NCI-H2196 (cell line): ENCODE measurements at regions not wholly inside any gene's neighbourhood (a gene's known extent, or its start where the extent isn't known, plus 50 kb on each side); places are given as distances from the start of the nearest gene placed in this dataset.

Experiments
- DNase-seq: peaks from one replicate; lab custom pipeline; 2025; ENCODE audit not compliant: unreplicated experiment; lab: John Stamatoyannopoulos, UW

DNA sequence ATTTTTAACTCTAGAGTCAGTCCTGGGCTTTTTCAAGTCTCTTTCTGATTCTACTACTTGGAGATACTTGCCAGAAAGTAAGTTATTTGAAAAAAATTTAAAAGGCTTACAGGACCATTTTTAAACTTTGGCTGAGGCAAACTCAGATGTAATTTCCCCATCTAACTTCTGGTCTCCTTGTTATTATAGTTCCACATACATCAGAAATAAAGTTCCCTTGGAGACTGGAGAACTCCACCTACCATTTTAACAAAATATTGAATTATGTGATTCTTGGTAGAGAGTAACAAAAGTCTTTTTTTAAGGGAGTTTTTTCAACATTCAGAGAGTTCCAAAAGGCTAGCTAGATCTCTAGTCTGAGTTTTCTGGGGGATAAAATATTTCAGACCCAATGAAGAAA, 56.3 kb upstream of the SNX2 start:
- no peak for DNase-seq

DNA sequence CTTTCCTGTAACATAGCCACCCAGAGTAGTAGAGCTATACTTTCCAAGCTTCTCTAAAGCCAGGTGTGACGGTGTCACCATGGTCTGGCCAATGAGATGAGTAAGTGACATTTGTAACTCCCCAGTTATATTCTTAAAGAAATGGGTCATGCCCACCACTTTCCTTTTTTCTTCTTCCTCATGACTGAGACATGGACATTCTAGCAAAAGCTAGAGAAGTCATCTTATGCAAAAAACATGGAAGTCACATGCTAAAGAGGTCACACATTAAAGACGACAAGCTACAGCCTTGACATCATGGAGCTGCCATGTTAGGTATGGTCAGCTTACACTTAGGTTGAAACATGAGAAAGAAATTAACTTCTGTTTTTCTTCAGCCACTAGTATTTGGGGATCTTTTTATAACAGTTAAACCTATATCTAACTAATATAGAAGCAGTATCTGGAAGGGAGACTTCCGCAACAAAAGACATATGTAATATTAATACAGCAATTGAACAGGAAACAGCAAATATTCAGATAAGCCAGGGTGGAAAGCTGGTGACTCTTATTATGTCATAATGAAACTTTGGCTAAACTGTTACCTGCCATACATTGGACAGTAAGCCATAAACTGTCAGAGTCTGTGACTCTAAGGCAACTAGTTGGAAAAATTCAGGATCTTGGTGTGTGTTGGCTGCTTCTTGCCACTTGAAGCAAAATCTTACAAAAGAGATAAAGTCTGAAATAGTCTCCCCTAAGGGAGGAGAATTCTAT, 54.7 kb upstream of the SNX2 start:
- no peak for DNase-seq

DNA sequence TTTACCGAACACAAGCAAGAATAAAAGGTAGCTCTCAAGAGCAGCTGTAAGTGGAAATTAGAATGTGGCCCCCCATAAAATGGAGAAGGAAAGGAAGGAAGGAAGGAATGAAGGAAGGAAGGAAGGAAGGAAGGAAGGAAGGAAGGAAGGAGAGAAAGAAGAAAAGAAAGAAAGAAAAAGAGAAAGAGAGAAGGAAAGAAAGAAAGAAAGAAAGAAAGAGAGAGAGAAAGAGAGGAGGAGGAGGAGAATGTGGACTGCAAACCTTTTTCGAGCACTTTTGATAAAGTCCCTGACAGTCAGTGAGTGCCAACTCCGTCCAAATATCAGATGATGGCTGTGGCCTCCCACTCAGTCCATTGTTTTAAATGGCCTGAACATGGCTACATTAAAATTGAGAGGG, 53.8 kb upstream of the SNX2 start:
- no peak for DNase-seq

DNA sequence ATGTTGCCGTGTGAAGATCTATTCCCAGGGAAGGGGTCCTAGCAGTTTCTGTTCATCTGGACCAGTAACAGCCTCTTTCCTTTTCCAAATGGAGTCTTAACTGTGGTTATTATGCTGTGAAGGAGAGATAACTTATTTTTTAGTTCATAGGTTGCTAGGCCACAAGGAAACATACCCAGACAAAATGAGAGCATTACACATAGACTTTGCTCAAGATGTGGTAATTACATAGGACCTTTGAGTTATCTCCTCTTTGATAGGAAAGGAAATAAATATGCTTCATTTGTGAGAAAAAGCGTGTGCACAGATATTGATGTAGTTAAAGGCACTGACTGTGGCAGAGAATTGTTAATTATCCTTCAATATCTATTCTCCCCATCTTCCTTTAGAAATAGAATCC, 52.5 kb upstream of the SNX2 start:
- no peak for DNase-seq

DNA sequence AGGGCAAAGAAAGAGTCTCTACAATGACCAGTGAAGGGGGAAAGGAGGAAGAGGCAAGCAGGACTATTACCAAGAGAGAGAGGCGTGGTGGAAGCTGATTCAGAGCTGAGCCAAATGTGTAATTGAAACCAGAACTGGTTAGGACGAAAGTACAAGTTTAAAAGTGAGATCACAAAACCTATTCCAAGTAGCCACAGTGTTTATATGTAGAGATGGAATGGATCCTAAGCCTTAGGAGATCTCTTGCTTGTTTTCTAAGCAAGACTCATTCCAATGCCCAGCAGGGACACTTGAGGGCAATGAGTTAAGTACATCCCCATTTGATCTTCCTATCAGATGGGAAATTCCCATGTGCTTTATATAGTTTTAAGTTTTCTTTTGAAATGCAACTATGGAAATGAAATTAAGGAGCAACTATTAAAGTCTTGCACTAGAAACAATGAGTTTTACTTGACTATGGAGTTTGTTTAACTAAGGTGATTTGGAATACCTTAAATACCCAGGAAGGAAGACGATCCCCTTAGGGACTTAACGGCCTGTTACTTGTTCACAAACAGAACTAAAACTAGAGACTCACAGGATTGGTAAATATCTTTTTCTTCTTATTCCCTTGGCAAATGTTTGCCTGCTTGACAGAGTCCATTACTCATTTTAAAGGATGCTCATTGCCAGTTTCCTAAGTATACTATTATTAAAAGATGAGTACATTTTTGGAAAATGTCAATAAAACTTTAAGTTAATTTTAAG, 51.1 kb upstream of the SNX2 start:
- no peak for DNase-seq
